GM12875 (cell line): ENCODE measurements at regions not wholly inside any gene's neighbourhood (a gene's known extent, or its start where the extent isn't known, plus 50 kb on each side); places are given as distances from the start of the nearest gene placed in this dataset.

Source experiments
- H3K4me3 ChIP-seq: one replicate; pipeline ENCODE4 v1.5.1; 2011; ENCODE audit warnings: low read depth, low read length, control low read depth
- TF ChIP-seq, protein P1 (sequence below): IDR thresholded peaks from 2 replicates; pipeline ENCODE4 v1.5.1; 2011; ENCODE audit warnings: low read depth, mild to moderate bottlenecking, control low read depth, inconsistent platforms, low read length, moderate library complexity, borderline replicate concordance; ENCODE audit not compliant: insufficient read depth

DNA sequence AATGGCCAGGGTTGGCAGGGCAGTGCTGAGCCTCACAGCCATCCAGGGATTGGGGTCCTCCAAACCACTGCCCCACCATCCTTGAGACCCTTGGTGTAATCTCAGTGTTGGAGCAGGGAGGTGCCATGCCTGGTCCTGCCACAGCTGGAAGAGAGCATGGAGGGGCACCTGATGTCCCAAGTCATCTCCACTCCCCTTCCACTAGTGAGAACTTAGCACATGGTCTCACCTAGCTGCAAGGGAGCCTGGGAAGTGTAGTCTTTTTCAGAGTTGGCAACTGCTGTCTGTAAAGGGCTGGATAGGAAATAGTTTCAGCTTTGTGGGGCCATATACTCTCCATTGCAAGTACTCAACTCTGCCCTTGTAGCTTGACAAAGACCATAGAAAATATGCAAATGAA lies 238.7 kb downstream of the RPS24 start:
- TF ChIP-seq, protein P1, sequence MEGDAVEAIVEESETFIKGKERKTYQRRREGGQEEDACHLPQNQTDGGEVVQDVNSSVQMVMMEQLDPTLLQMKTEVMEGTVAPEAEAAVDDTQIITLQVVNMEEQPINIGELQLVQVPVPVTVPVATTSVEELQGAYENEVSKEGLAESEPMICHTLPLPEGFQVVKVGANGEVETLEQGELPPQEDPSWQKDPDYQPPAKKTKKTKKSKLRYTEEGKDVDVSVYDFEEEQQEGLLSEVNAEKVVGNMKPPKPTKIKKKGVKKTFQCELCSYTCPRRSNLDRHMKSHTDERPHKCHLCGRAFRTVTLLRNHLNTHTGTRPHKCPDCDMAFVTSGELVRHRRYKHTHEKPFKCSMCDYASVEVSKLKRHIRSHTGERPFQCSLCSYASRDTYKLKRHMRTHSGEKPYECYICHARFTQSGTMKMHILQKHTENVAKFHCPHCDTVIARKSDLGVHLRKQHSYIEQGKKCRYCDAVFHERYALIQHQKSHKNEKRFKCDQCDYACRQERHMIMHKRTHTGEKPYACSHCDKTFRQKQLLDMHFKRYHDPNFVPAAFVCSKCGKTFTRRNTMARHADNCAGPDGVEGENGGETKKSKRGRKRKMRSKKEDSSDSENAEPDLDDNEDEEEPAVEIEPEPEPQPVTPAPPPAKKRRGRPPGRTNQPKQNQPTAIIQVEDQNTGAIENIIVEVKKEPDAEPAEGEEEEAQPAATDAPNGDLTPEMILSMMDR = no peak
- no peak overlapping the region for H3K4me3 ChIP-seq

DNA sequence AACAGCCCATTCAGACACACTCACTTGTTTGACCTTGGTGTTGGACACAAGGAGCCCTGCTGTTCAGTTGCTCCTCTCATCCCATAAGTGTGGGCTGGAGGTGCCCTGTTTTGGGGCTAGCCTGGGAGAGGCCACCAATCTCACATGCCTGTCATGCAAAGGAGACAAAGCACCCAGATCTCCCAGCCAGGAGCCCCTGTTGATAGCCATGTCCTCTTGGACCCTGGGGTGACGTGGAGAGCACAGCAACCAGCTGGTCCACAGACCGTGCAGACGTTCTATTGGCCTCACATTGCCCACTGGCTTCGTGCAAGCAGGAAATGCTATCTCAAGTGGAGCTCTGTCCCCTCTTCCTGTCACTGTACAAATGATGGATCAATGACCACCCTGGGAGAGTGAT lies 240.8 kb downstream of the RPS24 start:
- H3K4me3 ChIP-seq = no peak overlapping the region
- TF ChIP-seq, protein P1 = no peak

DNA sequence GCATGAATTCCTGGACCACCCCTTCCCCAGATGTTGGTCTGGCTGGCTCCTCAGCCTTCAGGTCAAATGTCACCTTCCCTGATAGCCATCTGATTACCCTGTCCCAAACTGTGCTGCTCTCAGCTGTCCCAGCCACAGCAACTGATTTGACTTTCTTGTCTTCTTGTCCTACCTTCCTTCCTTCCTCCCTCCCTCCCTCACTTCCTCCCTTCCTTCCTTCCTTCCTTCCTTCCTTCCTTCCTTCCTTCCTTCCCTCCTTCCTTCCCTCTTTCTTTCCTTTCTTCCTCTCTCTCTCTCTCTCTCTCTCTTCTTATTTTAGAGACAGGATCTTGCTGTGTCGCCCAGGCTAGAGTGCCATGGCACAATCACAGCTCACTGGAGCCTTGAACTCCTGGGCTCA lies 242.5 kb downstream of the RPS24 start:
- TF ChIP-seq, protein P1 = no peak
- H3K4me3 ChIP-seq = no peak overlapping the region

DNA sequence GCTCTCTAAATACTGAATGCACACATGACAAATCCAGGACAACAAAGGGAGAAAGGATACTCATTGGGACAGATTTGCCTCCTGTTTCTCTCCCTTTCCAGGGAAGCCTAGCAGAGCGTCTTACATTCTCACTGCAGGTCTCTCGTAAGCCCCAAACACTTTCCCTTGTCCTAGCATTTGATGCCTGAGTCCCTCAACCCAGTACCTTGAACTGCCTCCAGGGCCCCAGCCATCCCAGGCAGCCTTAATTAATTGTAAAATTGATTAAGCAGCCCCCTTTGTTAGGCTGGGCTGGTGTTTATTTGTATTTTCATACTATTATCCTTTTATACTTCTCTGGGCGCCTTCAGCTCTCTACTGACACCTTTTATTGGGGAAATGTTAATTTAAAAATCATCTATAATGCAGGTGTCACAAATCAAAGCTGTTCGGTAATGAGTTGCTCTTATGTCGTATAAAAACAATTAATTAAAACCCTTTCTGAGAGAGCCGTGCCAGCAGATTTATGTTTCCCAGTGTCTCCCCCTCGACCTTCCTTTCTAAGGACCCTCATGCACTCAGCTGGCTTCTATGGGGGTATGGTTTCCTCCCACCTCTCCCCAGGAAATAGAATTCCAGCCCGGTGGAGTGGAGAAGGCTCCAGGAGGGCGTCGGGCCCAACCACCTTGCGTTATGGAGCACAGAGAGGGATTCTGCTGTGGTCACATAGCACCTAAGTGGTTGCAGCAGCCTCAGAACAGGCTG lies 243.8 kb downstream of the RPS24 start:
- no peak overlapping the region for H3K4me3 ChIP-seq
- TF ChIP-seq, protein P1 = no peak

DNA sequence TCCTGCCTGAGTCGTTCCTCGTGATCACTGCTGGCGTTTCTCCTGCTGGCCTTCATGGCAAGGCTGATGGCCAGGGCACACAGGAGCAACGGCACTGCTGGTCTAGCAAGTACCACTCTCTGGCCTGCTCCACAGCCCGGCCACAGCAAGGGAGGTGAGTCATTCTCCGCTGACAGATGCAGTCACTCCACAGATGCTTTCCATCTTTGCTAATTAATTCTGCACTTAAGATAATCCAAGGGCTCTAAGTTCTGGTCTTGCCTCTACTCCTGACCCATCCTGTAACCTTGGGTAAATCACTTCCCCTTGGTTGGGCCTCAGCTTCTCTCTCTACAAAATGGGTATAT lies 244.4 kb downstream of the RPS24 start:
- no peak overlapping the region for H3K4me3 ChIP-seq
- TF ChIP-seq, protein P1 = no peak

DNA sequence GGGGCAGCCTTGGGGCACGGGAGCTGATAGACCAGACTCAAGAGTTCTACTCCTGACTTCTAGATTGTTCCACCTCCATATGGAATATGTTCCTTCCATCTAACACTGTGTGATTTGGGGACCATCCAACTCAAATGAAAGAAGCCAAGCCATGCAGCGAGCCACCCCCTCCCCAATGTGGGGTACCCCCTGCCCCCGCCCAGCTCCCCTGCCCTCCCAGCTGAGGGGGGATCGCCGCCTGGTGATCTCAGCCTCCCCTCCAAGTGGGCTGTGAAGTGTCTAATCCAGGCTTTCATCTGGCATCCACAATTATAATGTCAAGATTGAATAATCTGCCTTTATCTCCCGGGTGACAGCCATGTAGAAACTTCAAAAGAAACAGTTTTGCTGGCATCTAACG lies 246.1 kb downstream of the RPS24 start:
- no peak overlapping the region for H3K4me3 ChIP-seq
- TF ChIP-seq, protein P1 = no peak

DNA sequence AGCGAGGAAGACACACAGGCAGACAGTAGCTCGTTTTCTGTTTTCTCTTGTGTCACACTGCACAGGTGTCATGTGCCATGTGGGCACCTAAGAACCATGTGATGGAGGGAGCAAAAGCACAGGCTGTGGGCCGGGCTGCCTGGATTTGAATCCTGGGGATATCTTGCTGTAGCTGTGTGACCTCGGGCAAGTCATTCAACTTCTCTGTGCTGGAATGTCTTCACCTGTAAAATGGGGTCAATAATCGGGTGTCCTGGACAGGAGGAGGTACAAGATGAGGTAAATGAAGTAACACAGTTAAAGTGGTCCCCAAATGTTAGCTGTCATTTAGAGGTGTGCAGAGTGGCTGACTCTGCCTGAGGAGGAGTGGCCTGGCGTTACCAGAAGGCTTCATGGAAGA lies 246.9 kb downstream of the RPS24 start:
- TF ChIP-seq, protein P1 = no peak
- no peak overlapping the region for H3K4me3 ChIP-seq
